Neural cell (in vitro differentiated cells): ENCODE measurements at regions not wholly inside any gene's neighbourhood (a gene's known extent, or its start where the extent isn't known, plus 50 kb on each side); places are given as distances from the start of the nearest gene placed in this dataset.

ENCODE experiments used
- H2AFZ ChIP-seq: fragments of 200-600, 300-800 bp; sonication (generic), shearing (Covaris generic); 2 replicates; pipeline ENCODE4 v1.6.0; 2014; ENCODE audit warnings: low read depth, mild to moderate bottlenecking, antibody characterized with exemption, low read length, moderate library complexity
- H3F3A ChIP-seq: fragments of 200-600 bp; shearing (Covaris generic); 2 replicates; pipeline ENCODE4 v1.6.1; 2016; ENCODE audit warnings: mild to moderate bottlenecking, moderate library complexity, mixed read lengths, antibody characterized with exemption, low read length; ENCODE audit not compliant: insufficient read depth, poor library complexity, severe bottlenecking
- H3K27ac ChIP-seq: fragments of 200-600, 300-800 bp; sonication (generic), shearing (Covaris generic); 2 replicates; pipeline ENCODE4 v1.5.1; 2014; ENCODE audit warnings: mild to moderate bottlenecking, low read length, moderate library complexity
- H3K27me3 ChIP-seq: fragments of 300-800, 200-600 bp; sonication (generic), shearing (Covaris generic); 2 replicates; pipeline ENCODE4 v1.6.0; 2014; ENCODE audit warnings: mild to moderate bottlenecking, low read depth, low read length, moderate library complexity; ENCODE audit not compliant: insufficient read depth
- H3K36me3 ChIP-seq: fragments of 300-800, 200-600 bp; sonication (generic), shearing (Covaris generic); 2 replicates; pipeline ENCODE4 v1.5.1; 2014; ENCODE audit warnings: mild to moderate bottlenecking, antibody characterized with exemption, low read length, moderate library complexity; ENCODE audit not compliant: insufficient read depth
- H3K4me2 ChIP-seq: fragments of 300-800, 200-600 bp; sonication (generic), shearing (Covaris generic); 2 replicates; pipeline ENCODE4 v1.6.0; 2014; ENCODE audit warnings: mild to moderate bottlenecking, low read length
- H3K4me3 ChIP-seq: fragments of 300-800, 200-600 bp; sonication (generic), shearing (Covaris generic); 2 replicates; pipeline ENCODE4 v1.5.1; 2014; ENCODE audit warnings: mild to moderate bottlenecking, low read length, moderate library complexity
- H3K79me2 ChIP-seq: fragments of 200-600 bp; shearing (Covaris generic); replicated peaks from 2 replicates; pipeline ENCODE4 v1.6.0; 2014; ENCODE audit warnings: mild to moderate bottlenecking, low read length, moderate library complexity; ENCODE audit not compliant: insufficient read depth
- H3K9ac ChIP-seq: fragments of 300-800, 200-600 bp; sonication (generic), shearing (Covaris generic); 2 replicates; pipeline ENCODE4 v1.6.1; 2016; ENCODE audit warnings: mild to moderate bottlenecking, low read length, mixed read lengths
- H3K9me2 ChIP-seq: fragments of 200-600 bp; shearing (Covaris generic); 2 replicates; pipeline ENCODE4 v1.6.1; 2016; ENCODE audit warnings: mild to moderate bottlenecking, low read length, mixed read lengths; ENCODE audit not compliant: insufficient read depth
- H3K9me3 ChIP-seq: fragments of 200-600, 300-800 bp; sonication (generic), shearing (Covaris generic); 2 replicates; pipeline ENCODE4 v1.6.1; 2016; ENCODE audit warnings: mild to moderate bottlenecking, mixed run types, low read length, moderate library complexity, mixed read lengths
- H4K20me1 ChIP-seq: fragments of 200-600 bp; shearing (Covaris generic); 2 replicates; pipeline ENCODE4 v1.6.1; 2016; ENCODE audit warnings: mild to moderate bottlenecking, mixed run types; ENCODE audit not compliant: insufficient read depth
- CTCF ChIP-seq: fragments of 450-650 bp; IDR thresholded peaks from 2 replicates; pipeline ENCODE4 v1.5.1; 2014; ENCODE audit warnings: antibody characterized with exemption, mild to moderate bottlenecking, moderate library complexity; ENCODE audit not compliant: poor library complexity, severe bottlenecking
- EP300 ChIP-seq: fragments of 450-650 bp; conservative IDR thresholded peaks from 2 replicates; pipeline ENCODE4 v1.6.1; 2014; ENCODE audit warnings: antibody characterized with exemption, mild to moderate bottlenecking, moderate library complexity; ENCODE audit not compliant: poor library complexity, severe bottlenecking
- EZH2 ChIP-seq: fragments of 200-600, 300-800 bp; shearing (Covaris generic), sonication (generic); IDR thresholded peaks from 2 replicates; pipeline ENCODE4 v1.6.1; 2014; ENCODE audit warnings: antibody characterized with exemption, low read length, borderline replicate concordance, mild to moderate bottlenecking; ENCODE audit not compliant: insufficient read depth, poor library complexity, severe bottlenecking
- MXI1 ChIP-seq: fragments of 450-650 bp; conservative IDR thresholded peaks from 2 replicates; pipeline ENCODE4 v1.6.1; 2014; ENCODE audit warnings: antibody characterized with exemption, mild to moderate bottlenecking; ENCODE audit not compliant: poor library complexity, severe bottlenecking
- POLR2AphosphoS5 ChIP-seq: IDR thresholded peaks from 2 replicates; pipeline ENCODE4 v1.6.1; 2012
- RAD21 ChIP-seq: fragments of 450-650 bp; conservative IDR thresholded peaks from 2 replicates; pipeline ENCODE4 v1.6.1; 2014; ENCODE audit warnings: antibody characterized with exemption, mild to moderate bottlenecking, moderate library complexity
- REST ChIP-seq: IDR thresholded peaks from 2 replicates; pipeline ENCODE4 v1.6.1; 2012; ENCODE audit warnings: borderline replicate concordance
- SMC3 ChIP-seq: fragments of 450-650 bp; conservative IDR thresholded peaks from 2 replicates; pipeline ENCODE4 v1.6.1; 2014; ENCODE audit warnings: antibody characterized with exemption, mild to moderate bottlenecking, moderate library complexity; ENCODE audit not compliant: poor library complexity
- TAF1 ChIP-seq: IDR thresholded peaks from 2 replicates; pipeline ENCODE4 v1.6.1; 2012; ENCODE audit warnings: low read depth

DNA sequence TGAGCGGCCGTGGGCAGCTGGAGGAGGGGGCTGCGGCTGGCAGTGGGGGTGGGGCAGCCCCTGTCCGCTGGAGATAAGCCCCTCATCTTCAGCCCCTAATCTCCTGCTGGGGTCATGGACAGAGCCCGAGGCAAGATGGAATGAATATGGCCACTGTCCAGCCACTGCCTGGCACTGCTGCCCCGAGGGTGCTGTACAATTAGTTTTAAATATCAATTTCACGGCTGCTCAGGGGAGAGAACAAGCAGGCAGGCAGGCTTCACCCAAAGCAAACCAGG is 64.1 kb upstream of the NKX1-1 start:
- Histone ChIP-seq H3K27ac (no peak overlapping the region), H3K4me2 (no peak overlapping the region), H3F3A (no peaks in the 10 kb centered on the region), H3K36me3 (no peaks in the 10 kb centered on the region), H2AFZ (no peak overlapping the region), H3K9me3 (peaks cover 4% of the 10 kb centered on the region), H3K9ac (no peak overlapping the region), H3K9me2 (no peaks in the 10 kb centered on the region), H4K20me1 (no peaks in the 10 kb centered on the region), H3K27me3 (no peaks in the 10 kb centered on the region), H3K79me2 (no peaks in the 10 kb centered on the region), H3K4me3 (no peak overlapping the region)
- TF ChIP-seq POLR2AphosphoS5: no peak
- no peak for TF ChIP-seq RAD21
- TF ChIP-seq CTCF: no peak

- no peaks in the 10 kb centered on the region for H3K79me2 ChIP-seq
- H3K9me2 ChIP-seq: no peaks in the 10 kb centered on the region
- H3K9me3 ChIP-seq: peaks cover 4% of the 10 kb centered on the region
- no peaks in the 10 kb centered on the region for H3F3A ChIP-seq
- no peak overlapping the region for H3K9ac ChIP-seq
- H2AFZ ChIP-seq: no peak overlapping the region
- H3K4me2 ChIP-seq: no peak overlapping the region
- no peak for TF ChIP-seq SMC3
- no peak for TF ChIP-seq EP300
- TF ChIP-seq EZH2: no peak
- TF ChIP-seq RAD21: no peak
- TF ChIP-seq REST: no peak
- TF ChIP-seq POLR2AphosphoS5: no peak
- no peak for TF ChIP-seq CTCF
- TF ChIP-seq MXI1: no peak
- TF ChIP-seq TAF1: no peak
- no peaks in the 10 kb centered on the region for H3K36me3 ChIP-seq
- no peak overlapping the region for H3K27ac ChIP-seq
- no peaks in the 10 kb centered on the region for H4K20me1 ChIP-seq
- no peaks in the 10 kb centered on the region for H3K27me3 ChIP-seq
- H3K4me3 ChIP-seq: no peak overlapping the region
Measured at GRCh38 chr4:1469607-1470392, 63.6 kb upstream of the NKX1-1 start.
